ENCODE measurements at regions not wholly inside any gene's neighbourhood (a gene's known extent, or its start where the extent isn't known, plus 50 kb on each side); places are given as distances from the start of the nearest gene placed in this dataset.

DNA sequence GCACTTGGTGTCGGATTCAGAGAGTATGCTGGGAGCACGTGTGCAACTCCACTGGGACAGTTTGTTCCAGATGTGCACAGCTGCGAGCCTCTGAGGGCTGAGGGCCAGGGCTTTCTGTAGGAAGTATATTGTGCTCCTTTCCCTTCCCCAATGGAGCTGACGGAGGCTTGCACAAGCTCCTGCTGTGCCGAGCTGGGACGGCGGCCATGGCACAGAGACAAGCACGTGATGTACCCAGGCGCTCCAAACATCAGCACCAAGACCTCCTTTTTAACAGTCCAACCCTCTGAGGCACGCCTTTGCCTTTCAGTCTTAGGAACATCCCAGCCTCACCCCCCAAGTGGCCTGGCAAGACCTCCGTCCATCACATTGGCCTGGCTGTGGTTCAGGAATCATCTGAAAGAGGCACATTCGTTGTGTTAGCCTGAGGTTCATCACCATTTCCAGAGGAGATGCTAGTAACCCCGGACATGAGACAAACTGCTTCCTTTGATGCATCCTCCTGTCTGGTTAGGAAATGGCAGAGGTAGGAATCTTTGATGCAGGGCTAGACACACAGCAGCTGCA, 339.2 kb upstream of the KAZN start:
- Histone ChIP-seq H3K27me3 (no peaks in the 10 kb centered on the region), H3K27ac (peak overlapping the region in 2 of 5 donors; percentile 41 to 72), H3K9me3 (replicated peaks in 1 of 3) (no peaks in the 10 kb centered on the region), H3K4me1 (replicated peaks in 1 of 2) (no peaks in the 10 kb centered on the region), H3K36me3 (replicated peaks in 1 of 2) (no peaks in the 10 kb centered on the region), H3K4me3 (no peak overlapping the region)
- DNase-seq, result peak; percentile 26 to 80 (median 49)
- 62 to 70% (median 65%) methylated on average over 13 of the region's 13 CpGs for WGBS, 4 donors
- TF ChIP-seq POLR2A (IDR thresholded peaks at IDR 0.05), result no peak
- TF ChIP-seq, protein P1, sequence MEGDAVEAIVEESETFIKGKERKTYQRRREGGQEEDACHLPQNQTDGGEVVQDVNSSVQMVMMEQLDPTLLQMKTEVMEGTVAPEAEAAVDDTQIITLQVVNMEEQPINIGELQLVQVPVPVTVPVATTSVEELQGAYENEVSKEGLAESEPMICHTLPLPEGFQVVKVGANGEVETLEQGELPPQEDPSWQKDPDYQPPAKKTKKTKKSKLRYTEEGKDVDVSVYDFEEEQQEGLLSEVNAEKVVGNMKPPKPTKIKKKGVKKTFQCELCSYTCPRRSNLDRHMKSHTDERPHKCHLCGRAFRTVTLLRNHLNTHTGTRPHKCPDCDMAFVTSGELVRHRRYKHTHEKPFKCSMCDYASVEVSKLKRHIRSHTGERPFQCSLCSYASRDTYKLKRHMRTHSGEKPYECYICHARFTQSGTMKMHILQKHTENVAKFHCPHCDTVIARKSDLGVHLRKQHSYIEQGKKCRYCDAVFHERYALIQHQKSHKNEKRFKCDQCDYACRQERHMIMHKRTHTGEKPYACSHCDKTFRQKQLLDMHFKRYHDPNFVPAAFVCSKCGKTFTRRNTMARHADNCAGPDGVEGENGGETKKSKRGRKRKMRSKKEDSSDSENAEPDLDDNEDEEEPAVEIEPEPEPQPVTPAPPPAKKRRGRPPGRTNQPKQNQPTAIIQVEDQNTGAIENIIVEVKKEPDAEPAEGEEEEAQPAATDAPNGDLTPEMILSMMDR (IDR thresholded peaks at IDR 0.05), result no peak
- intact Hi-C loops (cut with DNase I), result no loop called here

DNA sequence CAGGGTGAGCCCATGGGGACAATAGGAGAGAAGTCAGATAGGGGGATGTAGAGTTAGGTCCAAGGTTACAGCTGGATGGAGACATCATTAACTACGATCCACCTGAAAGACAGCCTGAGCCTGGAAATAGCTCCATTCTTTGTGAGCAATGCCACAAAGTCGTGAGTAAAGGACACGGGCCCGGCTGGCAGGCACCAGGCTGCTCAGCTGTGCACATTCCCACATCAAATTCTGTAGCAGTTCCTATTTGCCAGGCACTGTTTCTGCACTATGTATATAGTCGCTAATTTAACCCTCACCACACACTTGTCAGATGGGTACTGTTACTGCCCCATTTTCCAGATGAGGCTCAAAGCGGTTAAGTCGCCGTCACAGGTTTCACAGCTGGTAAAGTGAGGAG, 338.0 kb upstream of the KAZN start:
- H3K9me3 ChIP-seq (replicated peaks in 1 of 3), result no peaks in the 10 kb centered on the region
- no peak for TF ChIP-seq POLR2A (IDR thresholded peaks at IDR 0.05)
- TF ChIP-seq, protein P1 (IDR thresholded peaks at IDR 0.05), result no peak
- H3K27ac ChIP-seq, result peak overlapping the region in 1 of 5 donors; percentile 20
- no peak overlapping the region for H3K4me3 ChIP-seq
- no peaks in the 10 kb centered on the region for H3K27me3 ChIP-seq
- 88 to 91% (median 89%) methylated on average over 8 of the region's 8 CpGs for WGBS, 4 donors
- no peak for DNase-seq
- H3K4me1 ChIP-seq (replicated peaks in 1 of 2), result no peaks in the 10 kb centered on the region
- intact Hi-C loops (cut with DNase I), result no loop called here
- H3K36me3 ChIP-seq (replicated peaks in 1 of 2), result no peaks in the 10 kb centered on the region

DNA sequence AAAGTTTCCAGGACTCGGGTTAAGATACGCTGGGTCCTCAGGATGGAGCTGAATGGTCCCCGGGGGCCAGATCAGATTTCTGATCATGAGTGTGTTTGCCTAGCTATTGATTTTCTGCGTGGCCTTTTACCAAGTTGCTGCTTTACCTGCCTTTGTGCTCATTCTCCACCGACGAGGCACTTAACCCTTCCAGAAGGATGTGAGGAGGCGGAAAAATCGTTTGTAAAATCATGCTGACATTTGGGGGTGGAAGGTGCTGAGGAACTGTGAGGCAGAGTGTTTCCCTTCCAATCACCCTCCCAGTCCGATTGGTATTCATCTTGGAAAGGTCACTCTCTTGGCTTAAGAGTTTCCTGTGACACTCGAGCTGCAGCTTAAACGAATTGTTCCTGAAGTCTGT, 337.1 kb upstream of the KAZN start:
- Histone ChIP-seq H3K27ac (no peak overlapping the region), H3K4me3 (no peak overlapping the region), H3K36me3 (replicated peaks in 1 of 2) (no peaks in the 10 kb centered on the region), H3K4me1 (replicated peaks in 1 of 2) (no peaks in the 10 kb centered on the region), H3K9me3 (replicated peaks in 1 of 3) (no peaks in the 10 kb centered on the region), H3K27me3 (no peaks in the 10 kb centered on the region)
- no peak for TF ChIP-seq POLR2A (IDR thresholded peaks at IDR 0.05)
- TF ChIP-seq, protein P1 (IDR thresholded peaks at IDR 0.05), result no peak
- no peak for DNase-seq
- intact Hi-C loops (cut with DNase I), result no loop called here
- WGBS, 4 donors, result 56 to 67% (median 61%) methylated on average over 11 of the region's 11 CpGs

DNA sequence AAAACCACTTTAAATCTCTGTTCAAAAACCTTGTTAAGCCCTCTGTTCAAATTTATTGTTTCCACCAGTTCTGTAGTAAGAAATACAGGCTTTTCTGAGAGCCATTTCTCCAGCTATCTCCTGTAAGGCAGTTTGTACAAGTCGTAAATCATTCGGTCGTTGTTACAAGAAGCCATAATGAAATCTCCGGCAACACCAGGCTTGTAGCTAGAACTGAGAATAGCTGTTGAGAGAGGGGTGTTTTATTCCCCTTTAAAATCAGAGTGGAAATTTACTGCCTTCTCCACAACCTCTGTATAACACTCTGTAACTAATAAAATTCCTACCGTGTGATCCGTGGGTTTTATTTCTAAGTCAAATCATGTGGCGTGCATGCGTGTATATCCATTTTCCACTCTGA, 335.8 kb upstream of the KAZN start:
- intact Hi-C loops (cut with DNase I), result no loop called here
- H3K27ac ChIP-seq, result no peak overlapping the region
- no peak for TF ChIP-seq POLR2A (IDR thresholded peaks at IDR 0.05)
- no peaks in the 10 kb centered on the region for H3K9me3 ChIP-seq (replicated peaks in 1 of 3)
- no peaks in the 10 kb centered on the region for H3K27me3 ChIP-seq
- no peaks in the 10 kb centered on the region for H3K36me3 ChIP-seq (replicated peaks in 1 of 2)
- no peaks in the 10 kb centered on the region for H3K4me1 ChIP-seq (replicated peaks in 1 of 2)
- no peak overlapping the region for H3K4me3 ChIP-seq
- DNase-seq, result no peak
- 59 to 68% (median 61%) methylated on average over 8 of the region's 8 CpGs for WGBS, 4 donors

DNA sequence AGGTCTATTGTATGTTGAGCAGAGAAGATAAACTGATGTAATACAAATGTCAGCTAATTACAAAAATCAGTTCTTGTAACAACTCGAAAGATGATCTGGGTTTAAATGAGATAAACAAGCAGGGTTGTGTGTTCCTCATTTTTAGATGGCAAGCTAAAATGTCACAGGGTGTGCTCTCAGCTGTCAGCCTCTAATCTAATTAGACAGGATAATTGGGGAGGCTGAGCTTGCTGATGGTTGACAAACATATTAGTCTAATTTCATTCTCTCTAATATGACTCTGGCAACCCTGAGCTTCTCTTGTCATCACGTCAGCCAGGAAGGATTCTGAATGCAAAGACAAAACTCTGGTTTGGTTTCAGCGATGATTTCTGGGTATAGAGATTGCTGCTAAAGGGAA, 335.3 kb upstream of the KAZN start:
- no peaks in the 10 kb centered on the region for H3K27me3 ChIP-seq
- no peaks in the 10 kb centered on the region for H3K4me1 ChIP-seq (replicated peaks in 1 of 2)
- no peaks in the 10 kb centered on the region for H3K36me3 ChIP-seq (replicated peaks in 1 of 2)
- WGBS, 4 donors, result 66 to 67% (median 66%) methylated on average over 3 of the region's 3 CpGs
- H3K4me3 ChIP-seq, result no peak overlapping the region
- no peak for DNase-seq
- no peaks in the 10 kb centered on the region for H3K9me3 ChIP-seq (replicated peaks in 1 of 3)
- intact Hi-C loops (cut with DNase I), result no loop called here
- H3K27ac ChIP-seq, result peak overlapping the region in 1 of 5 donors; percentile 28
- TF ChIP-seq, protein P1 (IDR thresholded peaks at IDR 0.05), result no peak
- no peak for TF ChIP-seq POLR2A (IDR thresholded peaks at IDR 0.05)
